ENCODE measurements at regions not wholly inside any gene's neighbourhood (a gene's known extent, or its start where the extent isn't known, plus 50 kb on each side); places are given as distances from the start of the nearest gene placed in this dataset.

DNA sequence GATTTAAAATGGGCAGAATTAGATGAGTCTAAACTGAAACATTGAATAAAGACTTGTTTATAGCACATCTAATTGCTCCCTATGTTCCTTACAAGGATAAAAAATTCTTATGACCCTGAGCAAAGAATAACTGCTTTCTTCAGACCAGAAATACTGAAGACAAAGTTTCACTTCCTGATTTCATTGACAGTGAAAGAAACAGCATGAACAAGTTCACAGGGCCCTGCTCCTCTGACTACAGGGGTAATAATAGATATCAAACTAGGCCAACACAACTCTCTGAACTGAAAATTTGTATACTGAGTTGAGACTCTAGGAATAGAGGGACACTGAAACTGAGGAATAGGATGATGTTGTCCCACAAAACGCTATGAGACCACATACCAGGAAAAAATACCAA, 1383.3 kb upstream of the CDH2 start:
- no peak overlapping the region for H3K27ac ChIP-seq
- no peak for TF ChIP-seq RCOR1 (IDR thresholded peaks at IDR 0.05; ENCODE audit: low read depth, low read length)
- no peak for TF ChIP-seq MAFK (IDR thresholded peaks at IDR 0.05; ENCODE audit: partially characterized antibody)
- POLR2A ChIA-PET, result no interaction called here
- CTCF ChIA-PET, result no interaction called here
- no peak for FAIRE-seq
- no peak for DNase-seq (ENCODE audit: low read depth in 1 of 2, low spot score in 1 of 2)
- no peak overlapping the region for H3K4me2 ChIP-seq
- 0% methylated on average over 1 of the region's 1 CpG for WGBS (ENCODE audit: missing lambda C conversion rate)
- no peaks in the 10 kb centered on the region for H3K4me1 ChIP-seq
- no peaks in the 10 kb centered on the region for H3K9me3 ChIP-seq
- ATAC-seq, result no peak
- no peak overlapping the region for H3K4me3 ChIP-seq

GRCh38 chr18:29556070-29556469, 1379.1 kb upstream of the CDH2 start:
- H3K4me2 ChIP-seq, result no peak overlapping the region
- WGBS (ENCODE audit: missing lambda C conversion rate), result 15% methylated on average over 4 of the region's 4 CpGs
- ChIA-PET CTCF (no interaction called here), POLR2A (no interaction called here)
- no peaks in the 10 kb centered on the region for H3K9me3 ChIP-seq
- H3K4me3 ChIP-seq, result no peak overlapping the region
- TF ChIP-seq CBX8 (IDR thresholded peaks at IDR 0.05), result no peak
- TF ChIP-seq ESRRA (IDR thresholded peaks at IDR 0.05; ENCODE audit: borderline replicate concordance, low read length), result no peak
- TF ChIP-seq MAZ (IDR thresholded peaks at IDR 0.05; ENCODE audit: borderline replicate concordance, low read depth, low read length), result no peak
- no peak for TF ChIP-seq ZFP36 (IDR thresholded peaks at IDR 0.05; ENCODE audit: borderline replicate concordance, partially characterized antibody)
- DNase-seq (ENCODE audit: low read depth in 1 of 2, low spot score in 1 of 2), result no peak
- ATAC-seq, result no peak
- no peak for FAIRE-seq
- no peak overlapping the region for H3K27ac ChIP-seq
- H3K4me1 ChIP-seq, result no peaks in the 10 kb centered on the region

- TF ChIP-seq RFX5 (IDR thresholded peaks at IDR 0.05), result no peak
- TF ChIP-seq NFE2L2 (conservative IDR thresholded peaks at IDR 0.05; ENCODE audit: low read length), result no peak
- TF ChIP-seq MAX (IDR thresholded peaks at IDR 0.05), result no peak
- TF ChIP-seq, protein P1, sequence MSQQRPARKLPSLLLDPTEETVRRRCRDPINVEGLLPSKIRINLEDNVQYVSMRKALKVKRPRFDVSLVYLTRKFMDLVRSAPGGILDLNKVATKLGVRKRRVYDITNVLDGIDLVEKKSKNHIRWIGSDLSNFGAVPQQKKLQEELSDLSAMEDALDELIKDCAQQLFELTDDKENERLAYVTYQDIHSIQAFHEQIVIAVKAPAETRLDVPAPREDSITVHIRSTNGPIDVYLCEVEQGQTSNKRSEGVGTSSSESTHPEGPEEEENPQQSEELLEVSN (IDR thresholded peaks at IDR 0.05; ENCODE audit: borderline replicate concordance, low read depth), result no peak
- no peak for TF ChIP-seq FOSL2 (IDR thresholded peaks at IDR 0.05)
- TF ChIP-seq FOSL2 (CRISPR knock-in tag; IDR thresholded peaks at IDR 0.05), result no peak
- TF ChIP-seq HEYL (CRISPR knock-in tag; IDR thresholded peaks at IDR 0.05), result no peak
- no peak for TF ChIP-seq USF2 (IDR thresholded peaks at IDR 0.05)
- no peak for TF ChIP-seq TFCP2L1 (CRISPR knock-in tag; IDR thresholded peaks at IDR 0.05)
- TF ChIP-seq RAD21 (conservative IDR thresholded peaks at IDR 0.05 in 1 of 2, IDR thresholded peaks at IDR 0.05 in 1 of 2), result no peak
- no peak overlapping the region for H3K27ac ChIP-seq
- FAIRE-seq (no peak), DNase-seq (ENCODE audit: low read depth in 1 of 2, low spot score in 1 of 2) (no peak), ATAC-seq (no peak)
- POLR2A ChIA-PET, result no interaction called here
- H3K4me2 ChIP-seq, result no peak overlapping the region
- no peak overlapping the region for H3K4me3 ChIP-seq
- 41% methylated on average over 9 of the region's 9 CpGs for WGBS (ENCODE audit: missing lambda C conversion rate)
- CTCF ChIA-PET, result no interaction called here
- no peaks in the 10 kb centered on the region for H3K9me3 ChIP-seq
- no peaks in the 10 kb centered on the region for H3K4me1 ChIP-seq
Observed at GRCh38 chr18:29549759-29550158, 1372.8 kb upstream of the CDH2 start.

DNA sequence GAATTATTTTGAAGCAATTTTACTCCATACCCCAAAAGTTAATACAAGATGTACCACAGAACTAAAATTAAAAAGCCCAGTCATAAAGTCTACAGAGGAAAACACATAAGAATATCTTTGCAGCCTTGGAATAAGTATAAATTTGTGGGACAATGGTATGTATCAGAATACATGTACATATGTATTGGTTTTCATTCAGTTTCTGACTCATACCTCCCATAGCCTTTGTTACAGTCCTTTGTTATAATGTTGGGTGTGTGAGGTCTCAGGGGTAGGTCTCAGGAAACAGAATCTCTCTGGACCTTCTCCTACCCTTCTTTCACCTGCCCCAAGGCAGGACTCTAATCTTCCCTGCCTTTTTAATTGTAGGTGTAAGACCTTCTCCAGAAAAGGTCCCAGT, 1370.7 kb upstream of the CDH2 start:
- no peak for ATAC-seq
- no peak overlapping the region for H3K4me2 ChIP-seq
- FAIRE-seq, result no peak
- no peak overlapping the region for H3K4me3 ChIP-seq
- no peak for DNase-seq (ENCODE audit: low read depth in 1 of 2, low spot score in 1 of 2)
- CTCF ChIA-PET, result interaction anchor here (0.7 kb wide), 1 partner anchor 552 kb away, joined by 3 read pairs; no protein-coding TSS in a partner anchor
- no peaks in the 10 kb centered on the region for H3K4me1 ChIP-seq
- POLR2A ChIA-PET, result no interaction called here
- H3K27ac ChIP-seq, result no peak overlapping the region
- H3K9me3 ChIP-seq, result no peaks in the 10 kb centered on the region
- no peak for TF ChIP-seq USF2 (IDR thresholded peaks at IDR 0.05)
- TF ChIP-seq FOSL2 (IDR thresholded peaks at IDR 0.05), result no peak
- TF ChIP-seq FOSL2 (CRISPR knock-in tag; IDR thresholded peaks at IDR 0.05), result no peak
- TF ChIP-seq NFE2L2 (conservative IDR thresholded peaks at IDR 0.05; ENCODE audit: low read length), result no peak
- no peak for TF ChIP-seq NR3C1 (IDR thresholded peaks at IDR 0.05)
- no peak for TF ChIP-seq MAX (IDR thresholded peaks at IDR 0.05)
- no peak for TF ChIP-seq TP53 (CRISPR knock-in tag; IDR thresholded peaks at IDR 0.05)
- TF ChIP-seq TFCP2L1 (CRISPR knock-in tag; IDR thresholded peaks at IDR 0.05), result no peak
- TF ChIP-seq GATA3 (IDR thresholded peaks at IDR 0.05; ENCODE audit: borderline replicate concordance), result no peak
- no peak for TF ChIP-seq BHLHE40 (IDR thresholded peaks at IDR 0.05; ENCODE audit: low read depth, low read length)
- TF ChIP-seq RFX5 (IDR thresholded peaks at IDR 0.05), result no peak
- no peak for TF ChIP-seq EHMT2 (IDR thresholded peaks at IDR 0.05; ENCODE audit: low read depth)
- no peak for TF ChIP-seq HES2 (IDR thresholded peaks at IDR 0.05)
- TF ChIP-seq, protein P2, sequence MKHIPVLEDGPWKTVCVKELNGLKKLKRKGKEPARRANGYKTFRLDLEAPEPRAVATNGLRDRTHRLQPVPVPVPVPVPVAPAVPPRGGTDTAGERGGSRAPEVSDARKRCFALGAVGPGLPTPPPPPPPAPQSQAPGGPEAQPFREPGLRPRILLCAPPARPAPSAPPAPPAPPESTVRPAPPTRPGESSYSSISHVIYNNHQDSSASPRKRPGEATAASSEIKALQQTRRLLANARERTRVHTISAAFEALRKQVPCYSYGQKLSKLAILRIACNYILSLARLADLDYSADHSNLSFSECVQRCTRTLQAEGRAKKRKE (CRISPR knock-in tag; IDR thresholded peaks at IDR 0.05; ENCODE audit: low read depth), result no peak
- TF ChIP-seq, protein P3, sequence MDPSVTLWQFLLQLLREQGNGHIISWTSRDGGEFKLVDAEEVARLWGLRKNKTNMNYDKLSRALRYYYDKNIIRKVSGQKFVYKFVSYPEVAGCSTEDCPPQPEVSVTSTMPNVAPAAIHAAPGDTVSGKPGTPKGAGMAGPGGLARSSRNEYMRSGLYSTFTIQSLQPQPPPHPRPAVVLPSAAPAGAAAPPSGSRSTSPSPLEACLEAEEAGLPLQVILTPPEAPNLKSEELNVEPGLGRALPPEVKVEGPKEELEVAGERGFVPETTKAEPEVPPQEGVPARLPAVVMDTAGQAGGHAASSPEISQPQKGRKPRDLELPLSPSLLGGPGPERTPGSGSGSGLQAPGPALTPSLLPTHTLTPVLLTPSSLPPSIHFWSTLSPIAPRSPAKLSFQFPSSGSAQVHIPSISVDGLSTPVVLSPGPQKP (IDR thresholded peaks at IDR 0.05; ENCODE audit: low read depth, low read length), result no peak
- no peak for TF ChIP-seq FOXS1 (CRISPR knock-in tag; IDR thresholded peaks at IDR 0.05)
- TF ChIP-seq CBX8 (IDR thresholded peaks at IDR 0.05), result no peak
